GM12874 (cell line): ENCODE measurements at regions not wholly inside any gene's neighbourhood (a gene's known extent, or its start where the extent isn't known, plus 50 kb on each side); places are given as distances from the start of the nearest gene placed in this dataset.

Experiments
- CTCF ChIP-seq: IDR thresholded peaks from 2 replicates; pipeline ENCODE4 v1.5.1; 2011; ENCODE audit warnings: low read depth, mild to moderate bottlenecking, control low read depth, low read length, moderate library complexity; ENCODE audit not compliant: insufficient read depth

- no peak for TF ChIP-seq CTCF
Observed at GRCh38 chr5:72587661-72588308, 80.6 kb upstream of the ZNF366 start.

- TF ChIP-seq CTCF = no peak
Observed at GRCh38 chr5:72586788-72587530, 79.7 kb upstream of the ZNF366 start.

GRCh38 chr5:72584466-72584865, 77.3 kb upstream of the ZNF366 start:
- no peak for TF ChIP-seq CTCF

- TF ChIP-seq CTCF = no peak
Observed at GRCh38 chr5:72572236-72572765, 65.1 kb upstream of the ZNF366 start.

GRCh38 chr5:72569408-72569944, 62.3 kb upstream of the ZNF366 start:
- no peak for TF ChIP-seq CTCF

- no peak for TF ChIP-seq CTCF
Observed at GRCh38 chr5:72566746-72567145, 59.5 kb upstream of the ZNF366 start.

GRCh38 chr5:72565513-72566289, 58.5 kb upstream of the ZNF366 start:
- no peak for TF ChIP-seq CTCF
